HG02840 (cell line): ENCODE measurements at regions not wholly inside any gene's neighbourhood (a gene's known extent, or its start where the extent isn't known, plus 50 kb on each side); places are given as distances from the start of the nearest gene placed in this dataset.

Experiments
- ATAC-seq: cut with Tn5 transposase; IDR thresholded peaks from one replicate; pipeline ENCODE4 v1.9.1; 2021; ENCODE audit warnings: mild to moderate bottlenecking, moderate library complexity, moderate number of reproducible peaks; ENCODE audit not compliant: unreplicated experiment, low FRiP score

- no peak for ATAC-seq
These were observed 1228.9 kb upstream of the MIR17HG start for GRCh38 chr13:90118467-90119071.

- no peak for ATAC-seq
These were observed 1227.5 kb upstream of the MIR17HG start for GRCh38 chr13:90120026-90120425.

- ATAC-seq, result no peak
These were observed 1225.7 kb upstream of the MIR17HG start for GRCh38 chr13:90121784-90122183.

- ATAC-seq, result no peak
These were observed 1225.0 kb upstream of the MIR17HG start for GRCh38 chr13:90122531-90122930.

GRCh38 chr13:90135558-90135957 is 1211.9 kb upstream of the MIR17HG start:
- no peak for ATAC-seq

GRCh38 chr13:90142251-90142650 is 1205.2 kb upstream of the MIR17HG start:
- no peak for ATAC-seq

GRCh38 chr13:90154311-90154960 is 1193.1 kb upstream of the MIR17HG start:
- no peak for ATAC-seq

GRCh38 chr13:90156390-90156789 is 1191.1 kb upstream of the MIR17HG start:
- no peak for ATAC-seq

- no peak for ATAC-seq
These were observed 1178.5 kb upstream of the MIR17HG start for GRCh38 chr13:90168953-90169352.

- ATAC-seq, result no peak
These were observed 1177.3 kb upstream of the MIR17HG start for GRCh38 chr13:90170208-90170607.

- ATAC-seq, result no peak
These were observed 1175.8 kb upstream of the MIR17HG start for GRCh38 chr13:90171649-90172048.

GRCh38 chr13:90177512-90177911 is 1170.0 kb upstream of the MIR17HG start:
- ATAC-seq, result no peak

- no peak for ATAC-seq
These were observed 1163.1 kb upstream of the MIR17HG start for GRCh38 chr13:90184355-90184754.

- ATAC-seq, result no peak
These were observed 1161.8 kb upstream of the MIR17HG start for GRCh38 chr13:90185734-90186133.

- ATAC-seq, result no peak
These were observed 1159.8 kb upstream of the MIR17HG start for GRCh38 chr13:90187478-90188350.

- ATAC-seq, result no peak
These were observed 1159.2 kb upstream of the MIR17HG start for GRCh38 chr13:90188351-90188636.

- ATAC-seq, result no peak
These were observed 1149.8 kb upstream of the MIR17HG start for GRCh38 chr13:90197722-90198121.

- no peak for ATAC-seq
These were observed 1146.3 kb upstream of the MIR17HG start for GRCh38 chr13:90201202-90201601.

- ATAC-seq, result no peak
These were observed 1145.6 kb upstream of the MIR17HG start for GRCh38 chr13:90201676-90202460.

- ATAC-seq, result no peak
These were observed 1142.4 kb upstream of the MIR17HG start for GRCh38 chr13:90205081-90205480.

- ATAC-seq, result no peak
These were observed 1141.6 kb upstream of the MIR17HG start for GRCh38 chr13:90205911-90206310.
